ENCODE measurements at regions not wholly inside any gene's neighbourhood (a gene's known extent, or its start where the extent isn't known, plus 50 kb on each side); places are given as distances from the start of the nearest gene placed in this dataset.

DNA sequence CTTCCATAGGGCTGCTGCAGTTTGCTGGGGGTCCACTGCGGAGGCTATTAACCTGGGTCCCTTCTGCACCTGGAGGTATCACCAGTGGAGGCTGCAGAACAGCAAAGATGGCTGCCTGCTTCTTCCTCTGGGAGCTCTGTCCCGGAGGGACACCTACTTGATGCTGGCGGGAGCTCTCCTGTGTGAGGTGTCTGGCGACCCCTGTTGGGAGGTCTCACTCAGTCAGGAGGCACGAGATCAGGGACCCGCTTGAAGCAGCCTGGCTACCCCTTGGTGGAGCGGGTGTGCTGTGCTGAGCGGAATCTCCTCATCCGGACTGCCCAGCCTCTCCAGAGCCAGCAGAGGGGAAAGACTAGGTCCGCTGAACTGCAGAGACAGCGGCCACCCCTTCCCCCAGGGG lies 56.0 kb upstream of the CTXND1 start:
- TF ChIP-seq FOXP2 (optimal IDR thresholded peaks at IDR 0.05; ENCODE audit: borderline replicate concordance, extremely low read depth, extremely low read length, insufficient read depth), result no peak
- no peak for TF ChIP-seq POLR2AphosphoS5 (IDR thresholded peaks at IDR 0.05; ENCODE audit: low read depth, low read length)
- TF ChIP-seq TAF1 (IDR thresholded peaks at IDR 0.05; ENCODE audit: borderline replicate concordance, insufficient read depth, low read length), result no peak
- TF ChIP-seq, protein P1, sequence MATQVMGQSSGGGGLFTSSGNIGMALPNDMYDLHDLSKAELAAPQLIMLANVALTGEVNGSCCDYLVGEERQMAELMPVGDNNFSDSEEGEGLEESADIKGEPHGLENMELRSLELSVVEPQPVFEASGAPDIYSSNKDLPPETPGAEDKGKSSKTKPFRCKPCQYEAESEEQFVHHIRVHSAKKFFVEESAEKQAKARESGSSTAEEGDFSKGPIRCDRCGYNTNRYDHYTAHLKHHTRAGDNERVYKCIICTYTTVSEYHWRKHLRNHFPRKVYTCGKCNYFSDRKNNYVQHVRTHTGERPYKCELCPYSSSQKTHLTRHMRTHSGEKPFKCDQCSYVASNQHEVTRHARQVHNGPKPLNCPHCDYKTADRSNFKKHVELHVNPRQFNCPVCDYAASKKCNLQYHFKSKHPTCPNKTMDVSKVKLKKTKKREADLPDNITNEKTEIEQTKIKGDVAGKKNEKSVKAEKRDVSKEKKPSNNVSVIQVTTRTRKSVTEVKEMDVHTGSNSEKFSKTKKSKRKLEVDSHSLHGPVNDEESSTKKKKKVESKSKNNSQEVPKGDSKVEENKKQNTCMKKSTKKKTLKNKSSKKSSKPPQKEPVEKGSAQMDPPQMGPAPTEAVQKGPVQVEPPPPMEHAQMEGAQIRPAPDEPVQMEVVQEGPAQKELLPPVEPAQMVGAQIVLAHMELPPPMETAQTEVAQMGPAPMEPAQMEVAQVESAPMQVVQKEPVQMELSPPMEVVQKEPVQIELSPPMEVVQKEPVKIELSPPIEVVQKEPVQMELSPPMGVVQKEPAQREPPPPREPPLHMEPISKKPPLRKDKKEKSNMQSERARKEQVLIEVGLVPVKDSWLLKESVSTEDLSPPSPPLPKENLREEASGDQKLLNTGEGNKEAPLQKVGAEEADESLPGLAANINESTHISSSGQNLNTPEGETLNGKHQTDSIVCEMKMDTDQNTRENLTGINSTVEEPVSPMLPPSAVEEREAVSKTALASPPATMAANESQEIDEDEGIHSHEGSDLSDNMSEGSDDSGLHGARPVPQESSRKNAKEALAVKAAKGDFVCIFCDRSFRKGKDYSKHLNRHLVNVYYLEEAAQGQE (IDR thresholded peaks at IDR 0.05; ENCODE audit: insufficient read depth in 1 of 2, low read depth in 2 of 2, low read length in 2 of 2), result no peak
- no peak for TF ChIP-seq SIN3A (IDR thresholded peaks at IDR 0.05; ENCODE audit: borderline replicate concordance, insufficient read depth, low read length)

DNA sequence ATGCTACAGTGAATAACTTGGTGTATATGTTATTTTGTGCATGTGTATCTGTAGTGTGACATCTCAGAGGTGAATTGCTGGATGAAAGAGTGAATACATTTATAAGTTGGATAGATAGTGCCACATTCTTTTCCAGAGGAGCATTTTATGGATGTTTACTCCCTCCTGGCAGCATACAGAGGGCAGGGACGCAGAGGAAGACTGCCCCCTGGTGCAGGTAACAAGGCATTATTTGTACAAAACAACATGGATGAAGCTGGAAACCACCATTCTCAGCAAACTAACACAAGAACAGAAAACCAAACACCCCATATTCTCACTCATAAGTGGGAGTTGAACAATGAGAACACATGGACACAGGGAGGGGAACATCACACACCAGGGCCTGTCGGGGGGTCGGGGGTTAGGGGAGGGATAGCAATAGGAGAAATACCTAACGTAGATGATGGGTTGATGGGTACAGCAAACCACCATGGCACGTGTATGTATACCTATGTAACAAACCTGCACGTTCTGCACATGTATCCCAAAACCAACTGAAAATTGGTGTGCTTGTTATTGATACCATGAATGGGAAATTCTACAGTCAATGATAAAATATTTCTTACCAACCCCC lies 57.9 kb upstream of the CTXND1 start:
- TF ChIP-seq TAF1 (IDR thresholded peaks at IDR 0.05; ENCODE audit: borderline replicate concordance, insufficient read depth, low read length) (no peak), FOXP2 (optimal IDR thresholded peaks at IDR 0.05; ENCODE audit: borderline replicate concordance, extremely low read depth, extremely low read length, insufficient read depth) (peak; percentile 26), POLR2AphosphoS5 (IDR thresholded peaks at IDR 0.05; ENCODE audit: low read depth, low read length) (no peak)
- TF ChIP-seq, protein P1 (IDR thresholded peaks at IDR 0.05; ENCODE audit: insufficient read depth in 1 of 2, low read depth in 2 of 2, low read length in 2 of 2), result no peak

DNA sequence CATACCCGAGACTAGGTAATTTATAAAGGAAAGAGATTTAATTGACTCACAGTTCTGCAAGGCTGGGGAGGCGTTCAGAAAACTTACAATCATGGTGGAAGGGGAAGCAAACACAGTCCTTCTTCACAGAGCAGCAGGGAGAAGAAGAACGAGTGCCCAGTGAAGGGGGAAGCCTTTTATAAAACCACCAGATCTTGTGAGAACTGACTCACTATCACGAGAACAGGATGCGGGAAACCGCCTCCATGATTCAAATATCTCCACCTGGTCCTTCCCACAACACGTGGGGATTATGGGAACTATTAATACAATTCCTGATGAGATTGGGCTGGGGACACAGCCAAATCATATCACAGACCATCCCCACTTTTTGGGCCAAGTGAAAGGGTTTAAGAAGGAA lies 58.8 kb upstream of the CTXND1 start:
- TF ChIP-seq SIN3A (IDR thresholded peaks at IDR 0.05; ENCODE audit: borderline replicate concordance, insufficient read depth, low read length) (no peak), FOXP2 (optimal IDR thresholded peaks at IDR 0.05; ENCODE audit: borderline replicate concordance, extremely low read depth, extremely low read length, insufficient read depth) (no peak), POLR2AphosphoS5 (IDR thresholded peaks at IDR 0.05; ENCODE audit: low read depth, low read length) (no peak), TAF1 (IDR thresholded peaks at IDR 0.05; ENCODE audit: borderline replicate concordance, insufficient read depth, low read length) (no peak)
- TF ChIP-seq, protein P1 (IDR thresholded peaks at IDR 0.05; ENCODE audit: insufficient read depth in 1 of 2, low read depth in 2 of 2, low read length in 2 of 2), result no peak

DNA sequence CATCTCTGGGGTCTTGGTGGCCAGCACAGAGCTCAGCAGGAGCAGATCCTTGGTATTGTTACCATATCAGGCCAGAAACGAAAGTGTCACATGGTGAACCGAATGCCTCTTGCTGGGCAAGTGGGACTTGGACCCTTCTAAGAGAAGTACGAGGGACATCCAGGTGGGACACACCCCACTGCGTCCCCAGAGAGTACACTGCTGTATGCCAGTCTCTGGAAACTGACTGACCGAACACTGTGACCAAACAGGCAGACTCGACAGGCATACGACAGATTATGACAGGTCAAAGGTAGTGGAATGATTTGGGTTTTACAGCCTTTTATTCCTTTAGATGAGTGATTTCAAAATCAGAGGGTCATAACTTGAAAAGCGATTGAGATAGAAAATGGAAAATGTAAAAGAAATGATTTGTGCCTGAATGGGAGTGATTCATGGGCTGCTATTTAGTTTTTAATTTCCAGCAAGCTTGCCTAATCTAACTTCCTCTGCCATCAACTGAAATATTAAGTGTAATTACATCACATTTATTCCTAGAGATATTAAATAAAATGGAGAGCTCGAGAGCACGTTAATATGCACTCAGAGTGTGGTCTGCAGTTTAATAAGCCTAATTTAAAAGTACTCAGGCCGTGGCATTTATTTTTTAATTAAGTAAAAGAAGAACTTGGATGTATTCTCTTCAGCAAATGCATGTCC lies 63.4 kb upstream of the CTXND1 start:
- no peak for TF ChIP-seq SIN3A (IDR thresholded peaks at IDR 0.05; ENCODE audit: borderline replicate concordance, insufficient read depth, low read length)

DNA sequence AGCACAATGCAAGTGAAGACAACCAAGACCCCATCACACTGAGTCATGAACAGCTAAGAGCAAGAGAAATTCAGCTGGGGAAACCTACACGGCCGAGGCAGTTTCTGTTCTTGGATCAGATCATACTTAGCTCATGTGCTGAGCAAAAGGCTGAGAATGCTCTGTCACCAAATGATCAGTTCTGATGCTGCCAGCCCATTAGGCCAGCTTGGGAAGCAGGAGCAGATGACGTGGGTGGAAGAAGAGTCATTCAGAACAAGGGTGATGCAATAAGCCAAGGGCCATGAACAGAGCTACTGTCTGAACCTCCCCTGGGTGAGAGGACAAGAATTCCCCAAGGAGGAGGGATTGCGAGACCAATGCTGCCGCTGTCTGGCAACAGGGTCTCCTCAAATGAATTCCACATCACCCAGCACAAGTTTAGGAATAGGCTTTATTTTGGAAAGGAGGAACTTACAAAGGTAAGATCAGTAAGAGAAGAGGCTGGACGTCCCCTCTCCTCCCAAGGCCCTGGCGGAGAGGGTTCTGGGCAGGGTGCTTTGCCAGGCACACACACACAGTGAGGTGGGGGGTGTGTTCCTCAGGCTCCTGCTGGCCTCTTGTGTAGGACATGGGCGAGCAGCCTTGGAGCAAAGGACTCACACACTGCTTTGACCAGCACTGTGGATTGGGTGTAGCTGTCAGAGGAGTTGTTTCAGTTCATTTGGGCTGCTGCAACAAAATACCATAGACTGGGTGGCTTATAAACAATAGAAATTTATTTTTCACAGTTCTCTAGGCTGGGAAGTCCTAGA lies 65.6 kb upstream of the CTXND1 start:
- TF ChIP-seq, protein P1 (IDR thresholded peaks at IDR 0.05; ENCODE audit: insufficient read depth in 1 of 2, low read depth in 2 of 2, low read length in 2 of 2), result no peak
- TF ChIP-seq POLR2AphosphoS5 (IDR thresholded peaks at IDR 0.05; ENCODE audit: low read depth, low read length), result no peak
- TF ChIP-seq FOXP2 (optimal IDR thresholded peaks at IDR 0.05; ENCODE audit: borderline replicate concordance, extremely low read depth, extremely low read length, insufficient read depth), result no peak
- TF ChIP-seq SIN3A (IDR thresholded peaks at IDR 0.05; ENCODE audit: borderline replicate concordance, insufficient read depth, low read length), result no peak
- TF ChIP-seq TAF1 (IDR thresholded peaks at IDR 0.05; ENCODE audit: borderline replicate concordance, insufficient read depth, low read length), result no peak
